ENCODE measurements at regions not wholly inside any gene's neighbourhood (a gene's known extent, or its start where the extent isn't known, plus 50 kb on each side); places are given as distances from the start of the nearest gene placed in this dataset.

GRCh38 chr1:195085196-195085595 is 1523.0 kb downstream of the KCNT2 start:
- Histone ChIP-seq H3K4me1 (ENCODE audit: control insufficient read depth in 2 of 3, insufficient read depth in 2 of 3, low read depth in 1 of 3, low read length in 3 of 3) (no peaks in the 10 kb centered on the region), H3K27me3 (ENCODE audit: control insufficient read depth, insufficient read depth, low read length) (no peaks in the 10 kb centered on the region), H3K36me3 (ENCODE audit: control insufficient read depth in 2 of 3, insufficient read depth in 3 of 3, low read length in 3 of 3) (no peaks in the 10 kb centered on the region), H3K9me3 (ENCODE audit: control insufficient read depth in 2 of 3, insufficient read depth in 1 of 3, low read length in 3 of 3) (no peaks in the 10 kb centered on the region), H3K27ac (ENCODE audit: low read depth in 2 of 2, low read length in 2 of 2) (no peak overlapping the region), H3K9ac (ENCODE audit: low read length in 3 of 3) (no peak overlapping the region), H3K4me3 (ENCODE audit: low read length in 3 of 3) (no peak overlapping the region)
- DNase-seq: no peak
- intact Hi-C loops (cut with DNase I): no loop called here
- TF ChIP-seq CTCF (IDR thresholded peaks at IDR 0.05; ENCODE audit: borderline replicate concordance, extremely low read depth, insufficient read depth): no peak
- no peak for FAIRE-seq

- FAIRE-seq (no peak), DNase-seq (no peak)
- no peaks in the 10 kb centered on the region for H3K9me3 ChIP-seq (ENCODE audit: control insufficient read depth in 2 of 3, insufficient read depth in 1 of 3, low read length in 3 of 3)
- no peaks in the 10 kb centered on the region for H3K4me1 ChIP-seq (ENCODE audit: control insufficient read depth in 2 of 3, insufficient read depth in 2 of 3, low read depth in 1 of 3, low read length in 3 of 3)
- intact Hi-C loops (cut with DNase I): no loop called here
- H3K36me3 ChIP-seq (ENCODE audit: control insufficient read depth in 2 of 3, insufficient read depth in 3 of 3, low read length in 3 of 3): no peaks in the 10 kb centered on the region
- no peak overlapping the region for H3K27ac ChIP-seq (ENCODE audit: low read depth in 2 of 2, low read length in 2 of 2)
- H3K27me3 ChIP-seq (ENCODE audit: control insufficient read depth, insufficient read depth, low read length): no peaks in the 10 kb centered on the region
- H3K9ac ChIP-seq (ENCODE audit: low read length in 3 of 3): no peak overlapping the region
- H3K4me3 ChIP-seq (ENCODE audit: low read length in 3 of 3): no peak overlapping the region
- no peak for TF ChIP-seq CTCF (IDR thresholded peaks at IDR 0.05; ENCODE audit: borderline replicate concordance, extremely low read depth, insufficient read depth)
These were observed 1526.1 kb downstream of the KCNT2 start for GRCh38 chr1:195082183-195082582.

- no peaks in the 10 kb centered on the region for H3K27me3 ChIP-seq (ENCODE audit: control insufficient read depth, insufficient read depth, low read length)
- H3K27ac ChIP-seq (ENCODE audit: low read depth in 2 of 2, low read length in 2 of 2): no peak overlapping the region
- no peak for FAIRE-seq
- TF ChIP-seq CTCF (IDR thresholded peaks at IDR 0.05; ENCODE audit: borderline replicate concordance, extremely low read depth, insufficient read depth): no peak
- H3K9me3 ChIP-seq (ENCODE audit: control insufficient read depth in 2 of 3, insufficient read depth in 1 of 3, low read length in 3 of 3): no peaks in the 10 kb centered on the region
- no peak overlapping the region for H3K4me3 ChIP-seq (ENCODE audit: low read length in 3 of 3)
- no peak overlapping the region for H3K9ac ChIP-seq (ENCODE audit: low read length in 3 of 3)
- no peaks in the 10 kb centered on the region for H3K4me1 ChIP-seq (ENCODE audit: control insufficient read depth in 2 of 3, insufficient read depth in 2 of 3, low read depth in 1 of 3, low read length in 3 of 3)
- intact Hi-C loops (cut with DNase I): no loop called here
- no peaks in the 10 kb centered on the region for H3K36me3 ChIP-seq (ENCODE audit: control insufficient read depth in 2 of 3, insufficient read depth in 3 of 3, low read length in 3 of 3)
- no peak for DNase-seq
These were observed 1531.6 kb downstream of the KCNT2 start for GRCh38 chr1:195076682-195077081.

- Histone ChIP-seq H3K4me3 (ENCODE audit: low read length in 3 of 3) (no peak overlapping the region), H3K9ac (ENCODE audit: low read length in 3 of 3) (no peak overlapping the region), H3K9me3 (ENCODE audit: control insufficient read depth in 2 of 3, insufficient read depth in 1 of 3, low read length in 3 of 3) (no peaks in the 10 kb centered on the region), H3K27ac (ENCODE audit: low read depth in 2 of 2, low read length in 2 of 2) (no peak overlapping the region), H3K27me3 (ENCODE audit: control insufficient read depth, insufficient read depth, low read length) (no peaks in the 10 kb centered on the region), H3K36me3 (ENCODE audit: control insufficient read depth in 2 of 3, insufficient read depth in 3 of 3, low read length in 3 of 3) (no peaks in the 10 kb centered on the region), H3K4me1 (ENCODE audit: control insufficient read depth in 2 of 3, insufficient read depth in 2 of 3, low read depth in 1 of 3, low read length in 3 of 3) (no peaks in the 10 kb centered on the region)
- intact Hi-C loops (cut with DNase I): no loop called here
- FAIRE-seq: no peak
- no peak for TF ChIP-seq CTCF (IDR thresholded peaks at IDR 0.05; ENCODE audit: borderline replicate concordance, extremely low read depth, insufficient read depth)
- DNase-seq: no peak
These were observed 1532.3 kb downstream of the KCNT2 start for GRCh38 chr1:195075973-195076372.

All from kidney (tissue), 13 donors.